ENCODE measurements at regions not wholly inside any gene's neighbourhood (a gene's known extent, or its start where the extent isn't known, plus 50 kb on each side); places are given as distances from the start of the nearest gene placed in this dataset.

DNA sequence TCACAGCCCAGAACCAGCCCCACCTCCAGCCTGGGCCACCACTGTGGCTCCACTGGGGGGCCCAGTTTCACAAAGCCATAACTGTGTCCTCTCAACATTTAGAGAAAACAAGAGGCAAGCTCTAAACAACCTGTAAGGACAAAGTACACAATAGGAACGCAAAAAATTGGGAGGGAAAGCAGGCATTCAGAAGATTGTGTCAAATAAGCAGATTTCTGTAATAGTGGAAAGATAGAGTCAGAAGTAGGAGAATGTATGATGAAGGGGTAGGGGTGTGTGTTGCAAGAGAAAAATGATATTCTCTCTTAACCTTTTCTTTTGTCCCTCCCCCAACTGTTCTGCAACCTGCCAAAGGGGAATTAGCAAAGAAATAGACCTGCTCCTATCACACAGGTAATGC lies 449.9 kb upstream of the NPVF start:
- TF ChIP-seq POLR2A (IDR thresholded peaks at IDR 0.05) = no peak
- TF ChIP-seq, protein P1, sequence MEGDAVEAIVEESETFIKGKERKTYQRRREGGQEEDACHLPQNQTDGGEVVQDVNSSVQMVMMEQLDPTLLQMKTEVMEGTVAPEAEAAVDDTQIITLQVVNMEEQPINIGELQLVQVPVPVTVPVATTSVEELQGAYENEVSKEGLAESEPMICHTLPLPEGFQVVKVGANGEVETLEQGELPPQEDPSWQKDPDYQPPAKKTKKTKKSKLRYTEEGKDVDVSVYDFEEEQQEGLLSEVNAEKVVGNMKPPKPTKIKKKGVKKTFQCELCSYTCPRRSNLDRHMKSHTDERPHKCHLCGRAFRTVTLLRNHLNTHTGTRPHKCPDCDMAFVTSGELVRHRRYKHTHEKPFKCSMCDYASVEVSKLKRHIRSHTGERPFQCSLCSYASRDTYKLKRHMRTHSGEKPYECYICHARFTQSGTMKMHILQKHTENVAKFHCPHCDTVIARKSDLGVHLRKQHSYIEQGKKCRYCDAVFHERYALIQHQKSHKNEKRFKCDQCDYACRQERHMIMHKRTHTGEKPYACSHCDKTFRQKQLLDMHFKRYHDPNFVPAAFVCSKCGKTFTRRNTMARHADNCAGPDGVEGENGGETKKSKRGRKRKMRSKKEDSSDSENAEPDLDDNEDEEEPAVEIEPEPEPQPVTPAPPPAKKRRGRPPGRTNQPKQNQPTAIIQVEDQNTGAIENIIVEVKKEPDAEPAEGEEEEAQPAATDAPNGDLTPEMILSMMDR (IDR thresholded peaks at IDR 0.05) = no peak
